Vagina (tissue), 2 donors: ENCODE measurements at regions not wholly inside any gene's neighbourhood (a gene's known extent, or its start where the extent isn't known, plus 50 kb on each side); places are given as distances from the start of the nearest gene placed in this dataset.
A peak's percentile ranks its signal among the peaks of the same experiment; 100 is the strongest.

ENCODE experiments used
- DNase-seq, 2 donors: peaks; one replicate each; pipeline ENCODE4 v3.0.0-alpha.2; 2017; ENCODE audit errors: extremely low spot score in 2 of 2
- H3K27ac ChIP-seq: fragments of 200-600 bp; sonication (generic); one replicate; pipeline ENCODE4 v1.5.1; 2019
- H3K27me3 ChIP-seq: fragments of 200-600 bp; sonication (generic); one replicate; pipeline ENCODE4 v1.5.1; 2019
- H3K36me3 ChIP-seq, 2 donors: fragments of 200-600 bp; sonication (generic); one replicate each; pipeline ENCODE4 v1.5.1; 2017 to 2019
- H3K4me1 ChIP-seq: fragments of 200-600 bp; sonication (generic); one replicate; pipeline ENCODE4 v1.5.1; 2019
- H3K4me3 ChIP-seq, 2 donors: fragments of 200-600 bp; sonication (generic); 1 replicate in 1 of 2; 2 replicates in 1 of 2; pipeline ENCODE4 v1.5.1; 2016 to 2019
- H3K9me3 ChIP-seq: fragments of 200-600 bp; sonication (generic); one replicate; pipeline ENCODE4 v1.5.1; 2019
- CTCF ChIP-seq, 3 experiments: fragments of 450-650 bp in 2 of 3; fragments of 200-600 bp in 1 of 3; sonication (generic) in 1 of 3; IDR thresholded peaks; one replicate each; pipeline ENCODE4 v1.5.1; 2017 to 2019; ENCODE audit warnings: antibody characterized with exemption in 3 of 3, mild to moderate bottlenecking in 2 of 3, moderate library complexity in 2 of 3
- POLR2A ChIP-seq, 2 donors: fragments of 450-650 bp; IDR thresholded peaks; one replicate each; pipeline ENCODE4 v1.6.1; 2017; ENCODE audit warnings: antibody characterized with exemption in 2 of 2, mild to moderate bottlenecking in 2 of 2, moderate library complexity in 2 of 2
- POLR2AphosphoS5 ChIP-seq, 2 donors: sonication (generic); formaldehyde crosslinking; IDR thresholded peaks; one replicate each; pipeline ENCODE4 v1.9.0; 2017; ENCODE audit warnings: antibody characterized with exemption in 2 of 2, mild to moderate bottlenecking in 2 of 2, low read depth in 1 of 2; ENCODE audit not compliant: insufficient read depth in 1 of 2
- intact Hi-C: fragments of 100-400 bp; cut with DNase I; formaldehyde crosslinking; loops from one replicate; pipeline ENCODE4 v1.15.1; 2023

- H3K4me1 ChIP-seq, result no peaks in the 10 kb centered on the region
- no peak overlapping the region for H3K4me3 ChIP-seq
- intact Hi-C loops, result no loop called here
- no peaks in the 10 kb centered on the region for H3K9me3 ChIP-seq
- H3K27ac ChIP-seq, result no peak overlapping the region
- no peaks in the 10 kb centered on the region for H3K27me3 ChIP-seq
- TF ChIP-seq CTCF (IDR thresholded peaks at IDR 0.05) (no peak), POLR2A (IDR thresholded peaks at IDR 0.05) (no peak), POLR2AphosphoS5 (IDR thresholded peaks at IDR 0.05; ENCODE audit: insufficient read depth in 1 of 2, low read depth in 1 of 2) (no peak)
- DNase-seq, result no peak
- no peaks in the 10 kb centered on the region for H3K36me3 ChIP-seq
These were observed 361.4 kb upstream of the PTBP2 start for GRCh38 chr1:96360036-96360795.

- Histone ChIP-seq H3K36me3 (no peaks in the 10 kb centered on the region), H3K4me3 (no peak overlapping the region), H3K9me3 (no peaks in the 10 kb centered on the region), H3K4me1 (no peaks in the 10 kb centered on the region), H3K27me3 (no peaks in the 10 kb centered on the region), H3K27ac (no peak overlapping the region)
- no peak for DNase-seq
- TF ChIP-seq CTCF (IDR thresholded peaks at IDR 0.05) (no peak), POLR2AphosphoS5 (IDR thresholded peaks at IDR 0.05; ENCODE audit: insufficient read depth in 1 of 2, low read depth in 1 of 2) (no peak), POLR2A (IDR thresholded peaks at IDR 0.05) (no peak)
- intact Hi-C loops, result no loop called here
These were observed 360.2 kb upstream of the PTBP2 start for GRCh38 chr1:96361271-96361856.

- intact Hi-C loops, result no loop called here
- no peaks in the 10 kb centered on the region for H3K36me3 ChIP-seq
- H3K4me3 ChIP-seq, result no peak overlapping the region
- no peaks in the 10 kb centered on the region for H3K9me3 ChIP-seq
- H3K27me3 ChIP-seq, result no peaks in the 10 kb centered on the region
- H3K27ac ChIP-seq, result no peak overlapping the region
- no peak for TF ChIP-seq POLR2AphosphoS5 (IDR thresholded peaks at IDR 0.05; ENCODE audit: insufficient read depth in 1 of 2, low read depth in 1 of 2)
- TF ChIP-seq CTCF (IDR thresholded peaks at IDR 0.05), result no peak
- TF ChIP-seq POLR2A (IDR thresholded peaks at IDR 0.05), result no peak
- H3K4me1 ChIP-seq, result no peaks in the 10 kb centered on the region
- no peak for DNase-seq
These were observed 359.6 kb upstream of the PTBP2 start for GRCh38 chr1:96361961-96362360.

- intact Hi-C loops, result no loop called here
These were observed 359.0 kb upstream of the PTBP2 start for GRCh38 chr1:96362623-96363022.

More at GRCh38 chr1:96362623-96363022, 359.0 kb upstream of the PTBP2 start:
- Histone ChIP-seq H3K4me1 (no peaks in the 10 kb centered on the region), H3K36me3 (no peaks in the 10 kb centered on the region), H3K27me3 (no peaks in the 10 kb centered on the region), H3K4me3 (no peak overlapping the region), H3K27ac (no peak overlapping the region), H3K9me3 (no peaks in the 10 kb centered on the region)
- TF ChIP-seq POLR2AphosphoS5 (IDR thresholded peaks at IDR 0.05; ENCODE audit: insufficient read depth in 1 of 2, low read depth in 1 of 2), result peak in 1 of 2 donors; percentile 11
- no peak for TF ChIP-seq CTCF (IDR thresholded peaks at IDR 0.05)
- no peak for DNase-seq
